ENCODE measurements at regions not wholly inside any gene's neighbourhood (a gene's known extent, or its start where the extent isn't known, plus 50 kb on each side); places are given as distances from the start of the nearest gene placed in this dataset.
"Not testable (repeated sequence)": the region's sequence is repeated elsewhere in the genome, so short reads cannot be mapped to it uniquely, and the experiment has no call there.

- no peak for DNase-seq
Observed at GRCh38 chr6:141123497-141123896, 1009.2 kb upstream of the GJE1 start.

GRCh38 chr6:141123049-141123448 is 1009.7 kb upstream of the GJE1 start:
- no peak for DNase-seq

- DNase-seq: no peak
Observed at GRCh38 chr6:141118991-141119390, 1013.7 kb upstream of the GJE1 start.

GRCh38 chr6:141117874-141118273 is 1014.9 kb upstream of the GJE1 start:
- no peak for DNase-seq

GRCh38 chr6:141110481-141110880 is 1022.2 kb upstream of the GJE1 start:
- no peak for DNase-seq

GRCh38 chr6:141107591-141108160 is 1025.0 kb upstream of the GJE1 start:
- no peak for DNase-seq

GRCh38 chr6:141105481-141105880 is 1027.2 kb upstream of the GJE1 start:
- DNase-seq: no peak

- no peak for DNase-seq
Observed at GRCh38 chr6:141103246-141103645, 1029.5 kb upstream of the GJE1 start.

GRCh38 chr6:141097471-141097870 is 1035.3 kb upstream of the GJE1 start:
- DNase-seq: no peak

- no peak for DNase-seq
Observed at GRCh38 chr6:141095308-141095707, 1037.4 kb upstream of the GJE1 start.

GRCh38 chr6:141088171-141088570 is 1044.6 kb upstream of the GJE1 start:
- DNase-seq: no peak

GRCh38 chr6:141077355-141078333 is 1055.1 kb upstream of the GJE1 start:
- DNase-seq: no peak

- DNase-seq: no peak
Observed at GRCh38 chr6:141057761-141058160, 1075.0 kb upstream of the GJE1 start.

- DNase-seq: no peak
Observed at GRCh38 chr6:141056945-141057625, 1075.6 kb upstream of the GJE1 start.

GRCh38 chr6:141050471-141050870 is 1082.3 kb upstream of the GJE1 start:
- DNase-seq: no peak

- DNase-seq: no peak
Observed at GRCh38 chr6:141048451-141048850, 1084.3 kb upstream of the GJE1 start.

- not testable (repeated sequence) for DNase-seq
Observed at GRCh38 chr6:141046496-141046895, 1086.2 kb upstream of the GJE1 start.

- no peak for DNase-seq
Observed at GRCh38 chr6:141041596-141042087, 1091.1 kb upstream of the GJE1 start.

- no peak for DNase-seq
Observed at GRCh38 chr6:141035312-141036200, 1097.2 kb upstream of the GJE1 start.

- no peak for DNase-seq
Observed at GRCh38 chr6:141033101-141033500, 1099.6 kb upstream of the GJE1 start.

- DNase-seq: no peak
Observed at GRCh38 chr6:141029908-141030307, 1102.8 kb upstream of the GJE1 start.

GRCh38 chr6:141028791-141029280 is 1103.9 kb upstream of the GJE1 start:
- DNase-seq: no peak
